22Rv1 (cell line): ENCODE measurements at regions not wholly inside any gene's neighbourhood (a gene's known extent, or its start where the extent isn't known, plus 50 kb on each side); places are given as distances from the start of the nearest gene placed in this dataset.

Experiments used
- H3K27ac ChIP-seq: fragments of 450-650 bp; 2 replicates; pipeline ENCODE4 v1.5.1; 2017
- CTCF ChIP-seq: fragments of 450-650 bp; IDR thresholded peaks from 2 replicates; pipeline ENCODE4 v1.5.1; 2017; ENCODE audit warnings: mild to moderate bottlenecking
- ZFX ChIP-seq: fragments of 450-650 bp; IDR thresholded peaks from 2 replicates; pipeline ENCODE4 v1.6.1; 2017; ENCODE audit warnings: antibody characterized with exemption, borderline replicate concordance

- H3K27ac ChIP-seq, result no peak overlapping the region
- no peak for TF ChIP-seq ZFX
Measured at GRCh38 chr11:134530636-134531326, 118.7 kb upstream of the B3GAT1 start.

GRCh38 chr11:134529212-134530096, 117.4 kb upstream of the B3GAT1 start:
- TF ChIP-seq ZFX, result no peak
- no peak for TF ChIP-seq CTCF
- H3K27ac ChIP-seq, result no peak overlapping the region

GRCh38 chr11:134528453-134528852, 116.4 kb upstream of the B3GAT1 start:
- no peak overlapping the region for H3K27ac ChIP-seq
- TF ChIP-seq ZFX, result no peak
- no peak for TF ChIP-seq CTCF

- H3K27ac ChIP-seq, result no peak overlapping the region
- TF ChIP-seq CTCF (no peak), ZFX (no peak)
Measured at GRCh38 chr11:134527382-134528243, 115.6 kb upstream of the B3GAT1 start.

- TF ChIP-seq CTCF, result no peak
- TF ChIP-seq ZFX, result no peak
- H3K27ac ChIP-seq, result no peak overlapping the region
Measured at GRCh38 chr11:134524896-134525845, 113.1 kb upstream of the B3GAT1 start.

GRCh38 chr11:134524201-134524600, 112.2 kb upstream of the B3GAT1 start:
- no peak overlapping the region for H3K27ac ChIP-seq
- TF ChIP-seq ZFX (no peak), CTCF (no peak)
